WTC11 (cell line): ENCODE measurements at regions not wholly inside any gene's neighbourhood (a gene's known extent, or its start where the extent isn't known, plus 50 kb on each side); places are given as distances from the start of the nearest gene placed in this dataset.

ENCODE experiments used
- ATAC-seq: fragments of 200-7000 bp; cut with Tn5 transposase; 2 replicates; pipeline ENCODE4 v1.10.0; 2021; ENCODE audit warnings: mild to moderate bottlenecking, moderate library complexity
- CTCF ChIA-PET: fragments of 300-600 bp; sonication (Branson Sonifier 250); formaldehyde crosslinking; loops from one replicate; lab custom pipeline; 2021; ENCODE audit warnings: antibody characterized with exemption; lab: Charles Lee
- POLR2A ChIA-PET: fragments of 350-600 bp; sonication (Branson Sonifier 250); formaldehyde crosslinking; loops from one replicate; lab custom pipeline; 2021; ENCODE audit warnings: antibody characterized with exemption; lab: Charles Lee
- DNase-seq: peaks from one replicate; pipeline ENCODE4 v3.0.0; 2021; ENCODE audit warnings: low spot score
- H3K27ac Mint-ChIP-seq: 2 replicates; pipeline ENCODE4 v1.8.0; 2021; ENCODE audit warnings: mixed read lengths
- H3K27me3 Mint-ChIP-seq: 2 replicates; pipeline ENCODE4 v1.8.0; 2021; ENCODE audit warnings: low read depth, mild to moderate bottlenecking, moderate library complexity, mixed read lengths
- H3K36me3 Mint-ChIP-seq: 2 replicates; pipeline ENCODE4 v1.8.0; 2021; ENCODE audit warnings: mixed read lengths
- H3K4me1 Mint-ChIP-seq: 2 replicates; pipeline ENCODE4 v1.8.0; 2022; ENCODE audit warnings: mixed read lengths
- H3K4me3 Mint-ChIP-seq: 2 replicates; pipeline ENCODE4 v1.8.0; 2021; ENCODE audit warnings: mild to moderate bottlenecking, moderate library complexity, mixed read lengths
- H3K9me3 Mint-ChIP-seq: 2 replicates; pipeline ENCODE4 v1.8.0; 2021; ENCODE audit warnings: mixed read lengths
- ATF1 ChIP-seq: sonication (generic); formaldehyde crosslinking; IDR thresholded peaks from 2 replicates; pipeline ENCODE4 v1.8.1; 2023; ENCODE audit warnings: mild to moderate bottlenecking, moderate library complexity, missing genetic modification reagents
- CDX4 ChIP-seq: fragments of 250-450 bp; sonication (Bioruptor Pico); IDR thresholded peaks from 2 replicates; pipeline ENCODE4 v1.9.0; 2021; ENCODE audit warnings: moderate library complexity, mild to moderate bottlenecking, inconsistent platforms, borderline replicate concordance
- HMGA2 ChIP-seq: fragments of 250-450 bp; sonication (Bioruptor Pico); IDR thresholded peaks from 2 replicates; pipeline ENCODE4 v1.4.0; 2021; ENCODE audit warnings: mild to moderate bottlenecking, moderate library complexity
- HMGXB4 ChIP-seq: sonication (generic); formaldehyde crosslinking; IDR thresholded peaks from 2 replicates; pipeline ENCODE4 v1.8.1; 2023; ENCODE audit warnings: mild to moderate bottlenecking, moderate library complexity, missing genetic modification reagents
- MAX ChIP-seq: sonication (generic); formaldehyde crosslinking; IDR thresholded peaks from 2 replicates; pipeline ENCODE4 v1.8.0; 2022; ENCODE audit warnings: mild to moderate bottlenecking, missing genetic modification reagents
- MXD4 ChIP-seq: fragments of 250-450 bp; sonication (Bioruptor Pico); IDR thresholded peaks from 2 replicates; pipeline ENCODE4 v1.8.0; 2021; ENCODE audit warnings: mild to moderate bottlenecking, moderate library complexity, borderline replicate concordance
- MYBL2 ChIP-seq: sonication (generic); formaldehyde crosslinking; IDR thresholded peaks from 2 replicates; pipeline ENCODE4 v1.8.1; 2023; ENCODE audit warnings: mild to moderate bottlenecking, moderate library complexity, missing genetic modification reagents
- SMAD4 ChIP-seq: sonication (generic); formaldehyde crosslinking; IDR thresholded peaks from 2 replicates; pipeline ENCODE4 v1.8.0; 2022; ENCODE audit warnings: mild to moderate bottlenecking, missing genetic modification reagents
- TCF7 ChIP-seq: sonication (generic); formaldehyde crosslinking; IDR thresholded peaks from 2 replicates; pipeline ENCODE4 v1.8.0; 2022; ENCODE audit warnings: mild to moderate bottlenecking, low read depth, missing genetic modification reagents, moderate library complexity
- ZNF121 ChIP-seq: sonication (generic); formaldehyde crosslinking; IDR thresholded peaks from 2 replicates; pipeline ENCODE4 v1.8.0; 2023; ENCODE audit warnings: missing genetic modification reagents
- ZNF138 ChIP-seq: sonication (generic); formaldehyde crosslinking; conservative IDR thresholded peaks from 2 replicates; pipeline ENCODE4 v1.8.1; 2022; ENCODE audit warnings: mild to moderate bottlenecking, moderate library complexity, missing genetic modification reagents
- ZNF219 ChIP-seq: sonication (generic); formaldehyde crosslinking; IDR thresholded peaks from 2 replicates; pipeline ENCODE4 v1.8.0; 2023; ENCODE audit warnings: missing genetic modification reagents, mild to moderate bottlenecking, borderline replicate concordance
- ZNF232 ChIP-seq: sonication (generic); formaldehyde crosslinking; IDR thresholded peaks from 2 replicates; pipeline ENCODE4 v1.8.0; 2022; ENCODE audit warnings: mild to moderate bottlenecking, missing genetic modification reagents
- ZNF317 ChIP-seq: sonication (generic); formaldehyde crosslinking; IDR thresholded peaks from 2 replicates; pipeline ENCODE4 v1.8.1; 2023; ENCODE audit warnings: low read depth, mild to moderate bottlenecking, moderate library complexity, missing genetic modification reagents, borderline replicate concordance
- ZNF396 ChIP-seq: fragments of 250-450 bp; sonication (Bioruptor Pico); IDR thresholded peaks from 2 replicates; pipeline ENCODE4 v1.8.0; 2021; ENCODE audit warnings: mild to moderate bottlenecking, moderate library complexity, borderline replicate concordance
- ZNF423 ChIP-seq: fragments of 250-450 bp; sonication (Bioruptor Pico); IDR thresholded peaks from 2 replicates; pipeline ENCODE4 v2.1.2; 2022; ENCODE audit warnings: mild to moderate bottlenecking, moderate library complexity
- ZNF512 ChIP-seq: sonication (generic); formaldehyde crosslinking; IDR thresholded peaks from 2 replicates; pipeline ENCODE4 v1.8.1; 2022; ENCODE audit warnings: missing genetic modification reagents, borderline replicate concordance
- ZNF671 ChIP-seq: fragments of 250-450 bp; sonication (Bioruptor Pico); IDR thresholded peaks from 2 replicates; pipeline ENCODE4 v1.8.0; 2021; ENCODE audit warnings: mild to moderate bottlenecking
- TF ChIP-seq, protein P1 (sequence below): sonication (generic); formaldehyde crosslinking; IDR thresholded peaks from 2 replicates; pipeline ENCODE4 v1.8.0; 2022; ENCODE audit warnings: mild to moderate bottlenecking, missing genetic modification reagents
- TF ChIP-seq, protein P2 (sequence below): fragments of 250-450 bp; sonication (Bioruptor Pico); IDR thresholded peaks from 2 replicates; pipeline ENCODE4 v2.1.2; 2022; ENCODE audit warnings: mild to moderate bottlenecking, moderate library complexity
- TF ChIP-seq, protein P3 (sequence below): sonication (generic); formaldehyde crosslinking; IDR thresholded peaks from 2 replicates; pipeline ENCODE4 v1.8.0; 2022; ENCODE audit warnings: missing genetic modification reagents
- TF ChIP-seq, protein P4 (sequence below): sonication (generic); formaldehyde crosslinking; IDR thresholded peaks from 2 replicates; pipeline ENCODE4 v1.8.1; 2022; ENCODE audit warnings: mild to moderate bottlenecking, missing genetic modification reagents, moderate library complexity, borderline replicate concordance

GRCh38 chr5:176157656-176158055 is 80.6 kb upstream of the SIMC1 start:
- H3K27me3 Mint-ChIP-seq = peaks cover 7% of the 10 kb centered on the region
- H3K27ac Mint-ChIP-seq = no peak overlapping the region
- no peak for ATAC-seq
- peaks cover 5% of the 10 kb centered on the region for H3K4me1 Mint-ChIP-seq
- POLR2A ChIA-PET = no interaction called here
- H3K4me3 Mint-ChIP-seq = no peak overlapping the region
- peaks cover 2% of the 10 kb centered on the region; the same call in 1 of the 2 replicates for H3K36me3 Mint-ChIP-seq
- TF ChIP-seq TCF7 (CRISPR knock-in tag) (no peak), MAX (CRISPR knock-in tag) (no peak), CDX4 (no peak), SMAD4 (CRISPR knock-in tag) (no peak), MYBL2 (CRISPR knock-in tag) (no peak), ZNF671 (no peak), HMGA2 (CRISPR knock-in tag) (no peak), ZNF121 (CRISPR knock-in tag) (no peak), HMGXB4 (CRISPR knock-in tag) (no peak), ZNF423 (no peak)
- TF ChIP-seq, protein P1, sequence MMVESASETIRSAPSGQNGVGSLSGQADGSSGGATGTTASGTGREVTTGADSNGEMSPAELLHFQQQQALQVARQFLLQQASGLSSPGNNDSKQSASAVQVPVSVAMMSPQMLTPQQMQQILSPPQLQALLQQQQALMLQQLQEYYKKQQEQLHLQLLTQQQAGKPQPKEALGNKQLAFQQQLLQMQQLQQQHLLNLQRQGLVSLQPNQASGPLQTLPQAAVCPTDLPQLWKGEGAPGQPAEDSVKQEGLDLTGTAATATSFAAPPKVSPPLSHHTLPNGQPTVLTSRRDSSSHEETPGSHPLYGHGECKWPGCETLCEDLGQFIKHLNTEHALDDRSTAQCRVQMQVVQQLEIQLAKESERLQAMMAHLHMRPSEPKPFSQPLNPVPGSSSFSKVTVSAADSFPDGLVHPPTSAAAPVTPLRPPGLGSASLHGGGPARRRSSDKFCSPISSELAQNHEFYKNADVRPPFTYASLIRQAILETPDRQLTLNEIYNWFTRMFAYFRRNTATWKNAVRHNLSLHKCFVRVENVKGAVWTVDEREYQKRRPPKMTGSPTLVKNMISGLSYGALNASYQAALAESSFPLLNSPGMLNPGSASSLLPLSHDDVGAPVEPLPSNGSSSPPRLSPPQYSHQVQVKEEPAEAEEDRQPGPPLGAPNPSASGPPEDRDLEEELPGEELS (CRISPR knock-in tag) = no peak
- TF ChIP-seq, protein P2, sequence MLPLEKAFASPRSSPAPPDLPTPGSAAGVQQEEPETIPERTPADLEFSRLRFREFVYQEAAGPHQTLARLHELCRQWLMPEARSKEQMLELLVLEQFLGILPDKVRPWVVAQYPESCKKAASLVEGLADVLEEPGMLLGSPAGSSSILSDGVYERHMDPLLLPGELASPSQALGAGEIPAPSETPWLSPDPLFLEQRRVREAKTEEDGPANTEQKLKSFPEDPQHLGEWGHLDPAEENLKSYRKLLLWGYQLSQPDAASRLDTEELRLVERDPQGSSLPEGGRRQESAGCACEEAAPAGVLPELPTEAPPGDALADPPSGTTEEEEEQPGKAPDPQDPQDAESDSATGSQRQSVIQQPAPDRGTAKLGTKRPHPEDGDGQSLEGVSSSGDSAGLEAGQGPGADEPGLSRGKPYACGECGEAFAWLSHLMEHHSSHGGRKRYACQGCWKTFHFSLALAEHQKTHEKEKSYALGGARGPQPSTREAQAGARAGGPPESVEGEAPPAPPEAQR = no peak
- TF ChIP-seq, protein P3, sequence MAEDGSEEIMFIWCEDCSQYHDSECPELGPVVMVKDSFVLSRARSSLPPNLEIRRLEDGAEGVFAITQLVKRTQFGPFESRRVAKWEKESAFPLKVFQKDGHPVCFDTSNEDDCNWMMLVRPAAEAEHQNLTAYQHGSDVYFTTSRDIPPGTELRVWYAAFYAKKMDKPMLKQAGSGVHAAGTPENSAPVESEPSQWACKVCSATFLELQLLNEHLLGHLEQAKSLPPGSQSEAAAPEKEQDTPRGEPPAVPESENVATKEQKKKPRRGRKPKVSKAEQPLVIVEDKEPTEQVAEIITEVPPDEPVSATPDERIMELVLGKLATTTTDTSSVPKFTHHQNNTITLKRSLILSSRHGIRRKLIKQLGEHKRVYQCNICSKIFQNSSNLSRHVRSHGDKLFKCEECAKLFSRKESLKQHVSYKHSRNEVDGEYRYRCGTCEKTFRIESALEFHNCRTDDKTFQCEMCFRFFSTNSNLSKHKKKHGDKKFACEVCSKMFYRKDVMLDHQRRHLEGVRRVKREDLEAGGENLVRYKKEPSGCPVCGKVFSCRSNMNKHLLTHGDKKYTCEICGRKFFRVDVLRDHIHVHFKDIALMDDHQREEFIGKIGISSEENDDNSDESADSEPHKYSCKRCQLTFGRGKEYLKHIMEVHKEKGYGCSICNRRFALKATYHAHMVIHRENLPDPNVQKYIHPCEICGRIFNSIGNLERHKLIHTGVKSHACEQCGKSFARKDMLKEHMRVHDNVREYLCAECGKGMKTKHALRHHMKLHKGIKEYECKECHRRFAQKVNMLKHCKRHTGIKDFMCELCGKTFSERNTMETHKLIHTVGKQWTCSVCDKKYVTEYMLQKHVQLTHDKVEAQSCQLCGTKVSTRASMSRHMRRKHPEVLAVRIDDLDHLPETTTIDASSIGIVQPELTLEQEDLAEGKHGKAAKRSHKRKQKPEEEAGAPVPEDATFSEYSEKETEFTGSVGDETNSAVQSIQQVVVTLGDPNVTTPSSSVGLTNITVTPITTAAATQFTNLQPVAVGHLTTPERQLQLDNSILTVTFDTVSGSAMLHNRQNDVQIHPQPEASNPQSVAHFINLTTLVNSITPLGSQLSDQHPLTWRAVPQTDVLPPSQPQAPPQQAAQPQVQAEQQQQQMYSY (CRISPR knock-in tag) = no peak
- TF ChIP-seq, all 79 proteins: peak for 0
- DNase-seq = no peak
- H3K9me3 Mint-ChIP-seq = peaks cover 12% of the 10 kb centered on the region
- CTCF ChIA-PET = no interaction called here

DNA sequence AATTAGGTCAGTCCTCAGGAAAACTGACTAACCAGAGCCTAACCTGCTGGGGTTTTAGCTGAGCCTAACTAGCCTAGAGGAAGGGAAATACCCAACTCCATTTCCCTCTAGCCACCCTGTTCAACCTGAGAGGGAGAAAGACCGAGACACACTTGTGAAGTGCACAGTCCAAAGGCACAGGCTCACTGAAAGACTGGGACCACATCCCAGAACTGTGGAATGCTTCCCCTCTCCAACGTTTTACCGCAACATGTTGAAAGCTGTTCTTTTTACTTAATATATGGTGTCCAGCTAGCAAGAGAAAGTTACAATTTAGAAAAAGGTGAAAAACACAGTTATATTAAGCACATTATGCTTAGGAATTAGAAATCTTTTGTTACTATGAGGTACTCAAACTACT is 76.8 kb upstream of the SIMC1 start:
- ChIA-PET POLR2A (no interaction called here), CTCF (no interaction called here)
- Mint-ChIP-seq H3K9me3 (peaks cover 12% of the 10 kb centered on the region), H3K4me1 (0 out of 2 replicates have a peak, but pooled peaks cover 3% of the 10 kb centered on the region), H3K27me3 (peaks cover 7% of the 10 kb centered on the region), H3K36me3 (peaks cover 2% of the 10 kb centered on the region; the same call in 1 of the 2 replicates), H3K27ac (no peak overlapping the region), H3K4me3 (no peak overlapping the region)
- DNase-seq (no peak), ATAC-seq (no peak)
- TF ChIP-seq ZNF671 (no peak), ZNF396 (no peak), ATF1 (no peak), ZNF317 (CRISPR knock-in tag) (no peak), ZNF423 (no peak), ZNF219 (CRISPR knock-in tag) (no peak), ZNF232 (CRISPR knock-in tag) (no peak), ZNF121 (CRISPR knock-in tag) (no peak), ZNF512 (CRISPR knock-in tag) (no peak), MYBL2 (CRISPR knock-in tag) (no peak), ZNF138 (CRISPR knock-in tag) (no peak), MXD4 (CRISPR knock-in tag) (no peak), CDX4 (no peak)
- TF ChIP-seq, protein P4, sequence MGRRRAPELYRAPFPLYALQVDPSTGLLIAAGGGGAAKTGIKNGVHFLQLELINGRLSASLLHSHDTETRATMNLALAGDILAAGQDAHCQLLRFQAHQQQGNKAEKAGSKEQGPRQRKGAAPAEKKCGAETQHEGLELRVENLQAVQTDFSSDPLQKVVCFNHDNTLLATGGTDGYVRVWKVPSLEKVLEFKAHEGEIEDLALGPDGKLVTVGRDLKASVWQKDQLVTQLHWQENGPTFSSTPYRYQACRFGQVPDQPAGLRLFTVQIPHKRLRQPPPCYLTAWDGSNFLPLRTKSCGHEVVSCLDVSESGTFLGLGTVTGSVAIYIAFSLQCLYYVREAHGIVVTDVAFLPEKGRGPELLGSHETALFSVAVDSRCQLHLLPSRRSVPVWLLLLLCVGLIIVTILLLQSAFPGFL (CRISPR knock-in tag) = no peak
